GM18502 (cell line): ENCODE measurements at regions not wholly inside any gene's neighbourhood (a gene's known extent, or its start where the extent isn't known, plus 50 kb on each side); places are given as distances from the start of the nearest gene placed in this dataset.

ENCODE experiments used
- ATAC-seq: cut with Tn5 transposase; IDR thresholded peaks from one replicate; pipeline ENCODE4 v1.9.1; 2021; ENCODE audit warnings: mild to moderate bottlenecking; ENCODE audit not compliant: unreplicated experiment, poor library complexity

DNA sequence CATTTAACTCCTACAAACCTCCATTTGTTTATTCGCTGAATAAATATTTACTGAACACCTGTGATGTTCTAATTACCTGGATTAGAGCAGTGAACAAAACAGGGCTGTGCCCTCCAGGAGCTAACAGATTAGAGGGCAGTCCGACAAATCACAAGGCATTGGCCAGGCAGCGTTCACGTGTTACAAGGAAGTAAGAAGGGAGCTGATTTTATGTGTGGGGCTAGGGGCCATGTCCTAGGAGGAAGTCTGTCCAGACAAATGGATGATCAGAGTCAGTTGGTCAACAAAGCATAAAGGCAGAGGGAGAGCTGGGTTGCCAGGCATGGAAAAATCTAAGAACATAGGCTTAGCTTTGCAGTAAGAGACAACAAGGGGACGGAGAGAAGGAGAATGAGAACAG is 57.3 kb upstream of the BACE2 start:
- ATAC-seq: no peak

DNA sequence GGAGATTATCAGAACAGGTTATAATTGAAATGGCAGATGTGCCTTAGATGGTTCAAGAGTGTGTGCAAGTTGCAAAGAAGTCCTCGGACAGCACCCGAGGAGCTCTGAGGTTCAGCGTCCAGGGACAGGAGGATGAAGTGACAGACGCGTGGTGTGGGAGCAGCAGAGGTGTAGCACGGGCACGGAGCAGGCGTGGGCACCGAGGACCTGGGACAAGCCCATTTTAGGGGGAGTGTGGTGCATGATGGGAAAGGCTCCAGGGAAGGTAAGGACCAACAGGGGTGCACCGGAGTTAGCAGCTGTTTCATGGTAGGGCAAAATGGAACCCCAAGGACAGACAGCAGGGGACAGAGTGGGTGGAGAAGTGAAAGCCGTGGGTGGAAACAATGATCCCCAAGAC is 56.3 kb upstream of the BACE2 start:
- ATAC-seq: no peak

DNA sequence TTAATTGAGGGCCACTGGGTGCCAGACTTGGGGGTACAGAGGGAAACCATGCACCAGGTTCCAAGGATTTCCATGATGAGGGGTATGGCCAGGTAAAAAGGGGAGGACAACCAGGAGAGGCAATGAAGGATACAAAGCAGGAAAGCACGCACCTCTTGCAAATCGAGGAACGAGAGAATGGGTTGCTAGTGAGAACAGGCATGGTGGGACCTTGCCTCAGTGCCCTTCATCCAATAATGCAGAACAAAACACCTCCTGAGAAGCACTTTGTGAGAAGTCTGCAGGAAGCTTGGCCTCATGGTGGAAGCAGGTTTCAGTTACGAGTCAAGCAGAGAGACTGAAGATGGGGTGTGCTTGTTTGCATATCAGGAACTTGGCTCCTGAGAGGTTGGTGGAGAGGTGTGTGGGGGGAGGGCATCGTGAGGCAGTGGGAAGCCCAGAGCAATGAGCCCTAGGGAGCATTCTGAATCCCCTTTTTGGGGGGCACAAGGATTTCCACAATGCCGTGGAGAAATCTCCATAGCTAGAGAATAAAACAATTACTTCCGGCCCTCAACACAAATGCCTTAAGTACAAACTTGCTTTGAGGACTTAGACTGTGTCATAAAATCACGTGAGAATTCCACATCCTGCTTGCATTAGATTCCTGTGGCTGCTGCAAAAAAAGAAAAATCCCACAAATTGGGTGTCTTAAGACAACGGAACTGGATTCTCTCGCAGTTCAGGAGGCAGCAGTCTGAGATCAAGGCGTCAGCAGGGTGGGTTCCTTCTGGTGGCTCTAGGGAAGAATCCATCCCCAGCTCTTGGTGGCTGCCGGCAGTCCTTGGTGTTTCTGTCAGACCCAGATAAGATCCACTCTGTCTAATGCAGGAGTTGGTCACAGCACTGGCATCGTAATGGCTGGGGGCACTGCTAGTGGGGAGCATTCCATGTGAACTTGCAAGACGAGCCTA is 54.9 kb upstream of the BACE2 start:
- ATAC-seq: no peak

DNA sequence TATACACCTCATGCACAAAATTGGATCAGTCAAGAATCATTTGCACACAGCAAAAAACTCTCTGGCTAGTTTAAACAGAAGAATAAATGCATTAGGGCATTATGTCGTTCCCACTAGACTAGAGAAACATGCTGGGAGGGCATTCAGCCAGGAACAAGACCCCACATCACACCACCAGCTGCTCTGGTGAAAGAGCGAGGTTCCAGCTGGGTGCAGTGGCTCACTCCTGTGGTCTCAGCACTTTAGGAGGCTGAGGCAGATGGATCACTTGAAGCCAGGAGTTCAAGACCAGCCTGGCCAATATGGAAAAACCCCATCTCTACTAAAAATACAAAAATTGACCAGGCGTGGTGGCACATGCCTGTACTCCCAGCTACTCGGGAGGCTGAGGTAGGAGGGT is 52.1 kb upstream of the BACE2 start:
- no peak for ATAC-seq
